GM19324 (cell line): ENCODE measurements at regions not wholly inside any gene's neighbourhood (a gene's known extent, or its start where the extent isn't known, plus 50 kb on each side); places are given as distances from the start of the nearest gene placed in this dataset.

ENCODE experiments used
- ATAC-seq: cut with Tn5 transposase; IDR thresholded peaks from one replicate; pipeline ENCODE4 v1.9.1; 2021; ENCODE audit warnings: mild to moderate bottlenecking, moderate library complexity; ENCODE audit not compliant: unreplicated experiment, low FRiP score

DNA sequence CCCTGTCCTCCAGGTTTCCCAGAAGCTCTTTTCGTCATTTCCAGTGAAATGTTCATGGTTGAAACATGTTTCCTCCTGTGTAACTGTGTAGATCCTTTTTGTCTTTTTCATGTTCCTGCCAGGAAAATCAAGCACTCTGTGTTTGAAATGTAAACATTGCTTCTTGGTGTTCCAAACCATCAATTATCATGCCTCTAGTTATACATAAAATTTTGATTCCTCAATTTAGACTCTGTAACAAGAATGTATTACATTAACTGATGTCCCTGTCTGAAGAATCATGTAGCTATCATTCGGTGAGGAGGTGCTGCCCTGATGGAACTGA lies 546.3 kb upstream of the CITED2 start:
- no peak for ATAC-seq

DNA sequence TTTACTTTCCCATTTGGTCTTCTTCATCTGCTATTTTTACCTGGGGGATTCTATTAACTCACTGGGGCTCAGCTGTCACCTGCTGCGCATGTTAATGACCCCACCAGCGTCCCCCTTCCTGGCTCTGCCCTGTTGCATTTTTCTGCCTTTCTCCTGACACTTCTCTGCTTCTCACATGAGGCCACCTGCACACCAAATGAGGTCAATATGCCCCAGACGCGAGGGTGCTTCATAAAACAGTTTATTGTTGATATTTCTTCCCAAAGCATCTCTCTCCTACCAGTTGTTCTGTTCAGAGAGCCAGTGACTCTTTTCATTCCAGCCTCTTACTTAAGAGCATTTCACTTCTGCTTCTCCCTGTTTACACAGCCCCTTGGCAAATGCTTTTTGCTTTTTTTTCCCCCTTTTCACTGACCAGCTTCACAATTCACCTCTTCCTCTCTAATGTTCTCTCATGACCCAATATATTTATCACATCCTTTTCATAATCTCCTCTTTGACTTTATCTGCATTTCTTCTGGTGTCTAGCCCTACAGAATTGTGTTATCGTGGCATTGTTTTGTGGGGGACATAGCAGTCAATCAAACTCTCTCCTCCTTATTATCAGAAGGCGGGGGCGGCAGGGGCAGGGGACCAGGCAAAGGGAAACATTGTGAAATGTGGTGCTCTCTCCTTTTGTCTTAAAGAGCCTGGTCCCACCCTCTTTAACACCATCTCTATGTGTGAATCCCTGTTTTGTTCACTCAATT lies 545.8 kb upstream of the CITED2 start:
- no peak for ATAC-seq

DNA sequence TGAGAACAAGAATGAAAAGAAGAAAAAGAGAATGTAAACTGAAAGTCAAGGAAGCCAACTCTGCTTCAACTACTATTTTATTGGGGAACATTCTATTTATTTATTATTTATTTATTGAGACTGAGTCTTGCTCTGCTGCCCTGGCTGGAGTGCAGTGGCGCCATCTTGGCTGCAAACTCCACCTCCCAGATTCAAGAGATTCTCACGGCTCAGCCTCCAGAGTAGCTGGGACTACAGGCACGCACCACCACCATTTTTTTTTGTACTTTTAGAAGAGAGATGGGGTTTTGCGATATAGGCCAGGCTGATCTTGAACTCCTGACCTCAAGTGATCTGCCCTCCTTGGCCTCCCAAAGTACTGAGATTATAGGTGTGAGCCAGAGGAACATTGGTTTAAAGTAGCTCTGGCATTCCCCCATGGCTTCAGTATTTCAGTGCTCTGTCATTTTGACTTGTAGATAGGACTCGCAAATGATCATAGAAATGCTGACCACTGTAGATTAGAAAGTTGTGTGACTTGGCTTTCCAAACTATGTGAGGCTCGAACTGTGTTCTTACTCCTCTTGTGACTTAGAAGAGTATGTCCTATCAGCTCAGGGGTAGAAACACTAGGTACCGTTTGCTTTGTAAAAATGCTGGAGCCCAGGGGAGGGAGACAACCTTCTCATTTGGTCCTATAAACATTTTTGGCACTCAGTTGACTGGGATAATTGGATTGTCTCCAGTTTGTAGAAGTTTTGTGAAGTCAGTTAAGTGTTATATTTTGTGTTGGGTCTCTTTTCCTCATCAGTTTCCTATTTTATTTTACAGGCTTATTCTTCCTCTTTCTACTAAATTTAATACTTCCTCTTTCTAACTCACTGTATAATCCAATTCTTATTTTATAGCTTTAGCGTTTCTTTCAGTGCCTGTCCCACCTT lies 544.9 kb upstream of the CITED2 start:
- no peak for ATAC-seq

DNA sequence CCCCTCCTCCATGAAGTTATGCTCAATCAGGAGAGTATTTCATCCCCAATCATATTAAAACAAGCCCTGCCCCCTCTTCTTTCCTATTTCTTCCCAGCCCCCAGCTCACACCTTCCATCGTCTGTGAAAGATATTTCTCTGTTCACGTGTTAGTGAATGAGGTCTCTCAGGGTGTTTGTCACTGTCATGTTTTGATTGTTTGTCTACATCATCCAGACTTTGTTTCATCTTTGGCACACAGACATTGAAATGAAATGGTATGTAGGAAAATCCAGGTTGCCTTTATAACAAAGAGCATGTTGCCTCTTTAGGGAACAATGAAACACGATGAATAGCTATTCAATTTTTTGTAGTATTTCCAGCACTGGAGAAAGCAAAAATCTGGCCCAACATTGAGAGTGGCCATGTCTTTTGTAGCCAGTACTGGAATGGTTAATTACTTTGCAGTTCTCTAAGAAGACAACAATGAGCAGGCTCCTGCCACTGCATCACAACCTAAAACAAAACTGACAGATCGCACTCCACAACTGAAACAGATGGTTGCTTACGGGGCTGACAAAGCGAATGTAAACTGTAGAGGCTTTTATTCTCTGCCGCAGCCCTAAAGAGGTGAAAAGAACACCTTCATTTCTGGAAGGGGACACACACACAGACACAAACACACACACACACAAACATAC lies 543.6 kb upstream of the CITED2 start:
- no peak for ATAC-seq

DNA sequence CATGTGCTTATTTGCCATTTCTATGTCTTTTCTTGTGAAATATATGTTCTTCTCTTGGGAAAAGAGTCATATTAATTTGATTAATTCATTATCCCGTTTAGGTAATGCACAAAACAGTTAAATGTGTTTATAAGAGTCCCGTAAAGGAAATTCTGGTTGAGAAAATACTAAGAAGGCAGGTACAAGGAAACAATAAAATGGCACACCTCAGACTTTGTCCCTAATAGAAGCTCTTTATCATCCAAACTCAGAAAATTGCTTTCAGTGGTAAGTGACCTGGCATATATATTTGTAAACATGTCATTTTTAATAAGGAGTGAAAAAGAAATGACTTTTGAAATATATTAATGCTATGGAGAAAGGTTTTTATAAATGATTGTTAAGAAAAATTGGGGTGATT lies 540.5 kb upstream of the CITED2 start:
- ATAC-seq, result no peak

DNA sequence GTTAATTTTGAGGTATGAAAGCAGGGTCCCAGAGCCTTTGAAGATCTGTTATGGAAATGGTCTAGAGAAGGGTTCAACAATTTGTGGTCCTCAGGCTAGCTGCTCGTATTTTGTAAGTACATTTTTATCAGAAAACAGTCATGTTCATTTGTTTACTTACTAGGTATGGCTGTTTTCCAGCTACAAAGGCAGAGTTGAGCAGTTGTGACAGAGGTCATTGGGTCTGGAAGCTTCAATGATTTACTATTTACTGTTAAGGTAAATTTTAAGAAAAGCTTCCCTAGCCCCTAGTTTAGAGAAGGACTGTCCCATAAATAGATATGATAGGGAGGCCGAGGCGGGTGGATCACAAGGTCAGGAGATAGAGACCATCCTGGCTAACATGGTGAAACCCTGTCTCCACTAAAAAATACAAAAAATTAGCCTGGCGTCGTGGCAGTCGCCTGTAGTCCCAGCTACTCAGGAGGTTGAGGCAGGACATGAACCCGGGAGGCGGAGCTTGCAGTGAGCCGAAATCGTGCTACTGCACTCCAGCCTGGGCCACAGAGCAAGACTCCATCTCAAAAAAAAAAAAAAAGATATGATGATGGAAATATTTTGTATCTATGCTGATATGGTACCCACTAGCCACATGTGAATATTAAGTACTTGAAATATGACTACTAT lies 538.4 kb upstream of the CITED2 start:
- ATAC-seq, result no peak

DNA sequence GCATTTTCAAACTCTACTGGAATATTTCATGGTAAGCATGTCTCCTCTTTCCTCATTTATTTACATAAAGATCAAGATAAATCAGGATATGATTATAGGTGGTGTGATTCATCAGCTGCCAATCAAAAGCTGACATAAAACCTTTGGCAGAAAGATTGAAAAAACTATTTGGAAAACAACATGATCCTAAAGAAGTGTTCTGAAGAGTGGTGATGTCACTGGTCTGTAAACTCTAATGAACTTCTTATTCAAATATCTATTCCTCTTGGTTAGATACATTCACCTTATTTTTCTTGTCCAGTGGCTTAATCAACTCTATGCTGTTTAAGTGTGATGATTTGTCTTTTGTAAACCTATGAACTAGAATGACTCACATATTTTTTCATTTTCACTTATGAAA lies 535.5 kb upstream of the CITED2 start:
- ATAC-seq, result no peak

DNA sequence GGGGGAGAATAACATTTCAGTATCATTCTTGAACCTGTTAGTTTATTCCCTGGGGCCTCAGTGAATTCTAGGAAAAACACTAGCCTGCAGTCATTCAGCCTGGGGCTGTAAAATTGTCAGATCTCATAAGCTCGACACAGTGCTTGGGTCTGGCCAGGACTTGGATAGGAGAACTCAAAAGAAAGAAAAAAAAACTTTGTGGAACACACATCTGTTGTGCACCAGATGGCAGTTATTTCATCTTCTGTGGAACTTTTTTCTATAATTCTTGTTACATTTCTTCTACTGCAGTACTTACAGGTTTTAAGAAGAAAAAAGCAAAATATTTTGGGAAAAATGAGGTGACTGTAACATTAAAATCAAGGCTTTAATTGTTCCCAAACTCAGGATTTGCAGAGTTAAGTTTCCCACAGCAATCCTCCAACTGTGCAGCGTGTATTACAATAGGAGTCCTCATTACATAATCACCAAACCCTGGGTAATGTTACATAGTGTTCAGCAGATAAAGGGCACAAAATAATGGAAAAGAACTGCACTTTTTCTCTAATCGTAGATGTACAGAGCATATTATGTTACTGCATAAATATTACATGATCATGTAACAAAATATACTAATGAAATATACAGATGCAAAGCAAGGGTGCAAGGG lies 531.1 kb upstream of the CITED2 start:
- ATAC-seq, result no peak

DNA sequence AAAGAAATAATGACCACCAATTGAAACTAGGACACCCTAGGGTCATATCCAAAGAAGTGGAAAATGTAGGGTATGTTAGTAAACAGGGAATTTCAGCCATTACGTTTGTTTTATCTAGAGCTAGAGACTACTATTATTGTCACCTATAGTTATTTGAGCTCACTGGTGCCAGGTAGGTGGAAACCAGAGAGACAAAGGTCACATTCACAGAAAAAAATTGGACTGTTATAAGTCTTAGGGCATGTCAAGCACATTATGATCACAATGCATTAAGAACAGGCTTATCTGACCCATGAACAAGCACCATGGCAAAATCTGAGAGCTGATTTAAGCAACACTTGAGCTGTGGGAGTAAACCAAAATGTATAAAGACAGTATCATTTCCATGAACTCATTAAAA lies 530.1 kb upstream of the CITED2 start:
- ATAC-seq, result no peak

DNA sequence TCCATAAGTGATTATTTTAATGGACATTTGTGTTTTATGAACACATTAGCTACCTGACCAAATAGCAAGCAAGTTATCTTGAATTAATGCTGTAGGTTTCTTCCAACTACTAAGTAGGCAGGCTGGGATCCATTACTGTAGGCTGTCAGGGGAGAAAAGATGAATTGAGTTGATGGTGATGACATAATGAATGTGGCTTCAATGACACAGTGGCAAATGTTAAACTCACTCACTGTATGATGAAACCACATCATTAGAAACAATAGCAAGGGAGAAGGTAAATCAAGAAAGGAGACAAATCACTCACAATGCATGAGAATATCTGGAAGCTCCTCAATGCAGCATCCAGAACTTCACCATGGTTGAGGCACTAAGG lies 529.7 kb upstream of the CITED2 start:
- no peak for ATAC-seq

DNA sequence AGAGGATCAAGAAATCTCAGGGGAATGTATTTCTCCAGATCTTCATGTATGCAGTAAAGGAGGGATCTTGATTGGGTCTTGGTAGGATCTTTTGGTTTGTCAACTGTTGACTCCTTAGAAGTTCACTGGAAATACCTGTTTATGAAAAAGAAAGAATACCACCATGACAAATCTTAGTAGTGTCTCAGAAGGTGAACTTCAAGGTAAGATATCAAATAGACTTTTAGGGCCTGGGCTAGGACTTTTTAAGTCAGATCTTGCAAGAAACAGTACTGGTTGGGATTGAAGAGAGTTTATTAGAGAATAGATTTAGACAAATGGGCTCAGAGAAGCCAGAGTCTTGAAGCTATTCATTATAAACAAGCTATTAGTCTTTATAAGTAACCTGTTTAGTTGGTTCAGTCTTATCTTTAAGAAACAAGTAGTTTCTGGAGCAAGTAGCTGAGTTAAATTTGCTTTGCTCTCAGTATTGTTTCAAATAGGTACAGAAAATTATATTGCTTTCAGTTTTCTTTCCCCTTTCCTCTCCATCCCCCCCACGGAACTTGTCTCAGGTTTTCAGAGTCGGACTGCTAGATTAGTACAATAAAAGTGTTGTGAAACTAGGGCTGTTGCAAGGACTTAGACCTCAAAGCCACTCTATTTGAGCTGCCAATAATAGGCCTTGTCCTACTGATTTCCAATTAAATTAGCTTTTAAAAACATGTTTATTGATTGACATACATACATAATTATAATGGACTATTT lies 529.1 kb upstream of the CITED2 start:
- ATAC-seq, result peak; percentile 97

DNA sequence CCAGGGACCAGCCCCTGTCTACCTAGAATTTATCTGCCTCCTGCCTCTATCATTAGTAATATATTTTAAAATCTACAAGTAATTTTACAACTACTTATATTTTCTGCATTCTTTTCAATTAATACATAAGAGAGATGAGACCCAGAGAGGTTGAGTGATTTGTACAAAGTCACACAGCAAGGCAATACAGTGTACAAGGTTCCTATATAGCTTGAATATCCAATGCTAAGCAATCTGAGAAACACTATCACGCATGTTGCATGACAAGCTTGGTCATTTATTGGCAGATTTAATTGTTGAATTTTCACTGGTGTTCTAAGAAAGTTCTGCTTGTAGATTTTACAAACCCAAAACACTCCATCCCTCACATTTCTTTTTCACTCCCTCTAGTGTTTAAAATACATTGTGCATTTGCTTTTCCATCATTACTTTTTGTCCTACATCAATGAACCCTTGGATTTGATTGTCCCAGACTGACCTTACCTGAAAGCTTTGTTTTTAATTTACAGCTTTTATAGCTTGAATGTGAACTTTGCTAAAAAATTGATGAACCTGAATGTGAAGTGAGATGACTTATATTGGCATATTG lies 520.9 kb upstream of the CITED2 start:
- ATAC-seq, result no peak

DNA sequence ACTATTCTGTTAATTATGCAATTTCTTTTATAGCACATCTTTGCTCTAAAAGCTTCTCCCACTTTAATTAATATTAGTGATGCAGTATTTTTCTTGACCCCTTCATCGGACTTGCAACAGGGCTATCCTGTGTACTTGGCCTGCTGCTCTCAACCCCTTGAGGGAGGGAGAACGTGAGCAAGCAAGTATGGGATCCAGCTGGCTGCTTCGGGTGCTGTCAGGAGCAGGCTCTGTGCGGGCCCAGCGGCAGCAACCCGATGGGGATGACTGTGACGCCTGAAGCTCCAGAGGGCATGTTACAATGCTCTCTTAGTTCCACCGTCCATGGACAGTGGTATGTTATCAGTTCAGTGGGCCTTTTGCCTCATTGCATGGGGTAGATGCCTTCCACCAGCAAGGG lies 519.8 kb upstream of the CITED2 start:
- ATAC-seq, result no peak

DNA sequence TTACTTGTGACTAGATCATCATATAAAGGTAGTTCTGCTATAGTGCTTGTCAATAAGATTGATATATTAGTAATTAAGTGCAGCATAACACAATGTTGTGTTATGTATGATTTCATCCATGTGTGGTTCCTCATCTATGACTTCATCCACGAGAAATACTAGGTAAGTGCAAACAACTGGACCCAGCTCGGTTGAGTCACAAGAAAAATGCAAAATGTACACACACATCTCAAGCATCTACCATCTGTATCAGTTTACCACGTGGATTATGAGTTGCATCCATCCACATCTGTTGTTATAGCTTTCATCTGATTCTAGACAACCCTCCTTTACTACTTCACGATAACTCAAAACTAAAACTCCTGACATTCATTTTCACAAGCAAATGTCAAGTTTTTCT lies 517.0 kb upstream of the CITED2 start:
- ATAC-seq, result no peak

DNA sequence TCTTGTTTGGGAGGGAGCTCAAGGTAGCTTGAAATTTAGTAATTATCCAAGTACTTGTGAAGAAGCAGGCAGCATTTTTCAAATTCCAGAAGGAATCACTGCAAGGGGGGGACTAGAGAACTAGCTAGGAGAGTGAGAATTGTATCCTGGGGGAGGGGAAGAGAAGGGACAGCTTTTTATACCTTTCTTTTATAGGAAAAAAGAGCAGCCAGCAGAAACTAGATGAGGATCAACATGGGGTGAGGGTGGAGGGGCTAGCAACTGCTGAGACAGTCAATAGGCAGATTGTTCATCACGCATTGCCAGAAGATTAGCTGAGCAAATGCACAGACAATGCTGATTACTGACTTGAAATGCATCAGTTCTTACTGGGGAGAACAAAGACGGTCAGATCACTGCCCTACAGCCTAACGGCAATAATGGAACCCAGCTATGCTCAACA lies 514.3 kb upstream of the CITED2 start:
- ATAC-seq, result no peak

DNA sequence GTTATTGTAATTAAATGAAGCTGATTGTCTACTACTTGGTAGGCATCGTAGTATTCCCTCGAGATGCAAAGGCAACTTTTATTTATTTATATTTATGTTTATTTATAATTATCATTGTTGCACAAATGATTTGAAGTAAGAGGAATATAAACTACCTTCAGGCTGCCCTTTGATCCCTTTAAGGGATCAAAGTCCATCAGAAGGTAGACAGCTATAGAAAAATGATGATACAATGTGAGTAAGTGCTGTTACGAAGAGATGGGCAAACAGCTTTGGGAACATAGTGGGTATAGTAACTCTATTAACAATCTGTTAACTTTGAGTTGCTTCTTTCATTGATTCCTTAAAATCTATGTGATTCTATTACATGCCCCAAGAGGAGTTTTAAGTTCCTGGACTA lies 512.8 kb upstream of the CITED2 start:
- no peak for ATAC-seq

DNA sequence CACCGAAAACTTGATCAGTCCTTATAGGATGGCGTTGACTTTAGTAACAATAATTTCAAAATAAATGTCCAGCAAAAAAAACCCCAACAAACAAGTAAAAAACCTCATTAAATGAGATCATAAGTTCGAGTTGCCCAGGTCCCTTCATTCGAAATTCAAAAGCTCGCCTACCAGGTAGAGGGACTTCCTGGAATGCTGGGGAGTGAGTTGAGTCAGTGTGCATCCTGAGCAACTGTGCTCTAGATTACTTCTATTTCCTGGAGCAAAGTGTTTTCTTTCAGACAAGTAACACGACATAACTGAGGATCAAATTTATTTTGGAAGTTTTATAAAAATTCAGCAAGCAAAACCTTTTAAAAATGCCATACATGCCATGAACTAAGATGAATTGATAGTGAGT lies 511.9 kb upstream of the CITED2 start:
- ATAC-seq, result no peak

DNA sequence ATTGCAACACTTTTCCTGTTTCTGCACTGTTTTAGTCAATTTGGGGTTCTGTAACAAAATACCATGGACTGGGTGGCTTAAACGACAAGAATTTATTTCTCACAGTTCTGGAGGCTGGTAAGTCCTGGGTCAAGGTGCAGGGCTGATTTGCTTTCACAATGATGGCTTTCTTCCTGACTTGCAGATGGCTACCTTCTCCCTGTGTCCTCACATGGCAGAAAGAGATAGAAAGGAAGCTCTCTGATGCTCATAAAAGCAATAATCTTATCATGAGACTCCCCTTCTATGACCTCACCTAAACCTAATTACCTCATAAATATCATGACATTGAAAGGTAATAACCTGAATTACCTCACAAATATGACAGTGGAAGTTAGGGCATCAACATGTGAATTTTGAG lies 511.5 kb upstream of the CITED2 start:
- ATAC-seq, result no peak

DNA sequence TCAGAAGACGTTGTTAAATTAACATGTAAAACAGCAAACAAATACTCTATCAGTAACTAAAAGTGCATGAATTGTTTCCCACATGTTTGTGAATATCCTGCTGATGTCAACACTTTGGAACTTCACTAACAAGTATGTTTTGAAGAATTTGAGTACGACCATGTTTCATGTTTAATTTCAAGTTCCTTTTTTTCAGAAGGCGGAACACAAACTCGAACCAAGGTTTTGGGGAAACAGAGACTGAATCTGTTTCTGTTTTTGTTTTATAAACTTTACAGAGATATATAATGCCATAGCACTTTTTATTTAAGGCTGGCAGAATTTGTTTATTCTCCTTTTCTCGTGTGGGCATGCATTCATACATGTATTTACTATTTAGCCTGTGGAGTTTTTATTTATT lies 509.3 kb upstream of the CITED2 start:
- peak; percentile 32 for ATAC-seq
